Stimulated activated CD8-positive, alpha-beta memory T cell treated with anti-CD3 and anti-CD28 coated beads, Interleukin-7, amount 100 ng/mL, for 4 hours (primary cell): ENCODE measurements at regions not wholly inside any gene's neighbourhood (a gene's known extent, or its start where the extent isn't known, plus 50 kb on each side); places are given as distances from the start of the nearest gene placed in this dataset.
"Not testable (repeated sequence)": the region's sequence is repeated elsewhere in the genome, so short reads cannot be mapped to it uniquely, and the experiment has no call there.

Experiments used
- DNase-seq, 2 donors: peaks; one replicate each; pipeline ENCODE4 v3.0.0-alpha.2; 2020; ENCODE audit warnings: low read depth in 2 of 2

- no peak for DNase-seq
Observed at GRCh38 chr6:150683320-150683719, 83.6 kb downstream of the PLEKHG1 start.

GRCh38 chr6:150684161-150684560 lies 84.5 kb downstream of the PLEKHG1 start:
- DNase-seq = no peak

- no peak for DNase-seq
Observed at GRCh38 chr6:150684714-150685459, 85.2 kb downstream of the PLEKHG1 start.

GRCh38 chr6:150685860-150686259 lies 86.2 kb downstream of the PLEKHG1 start:
- DNase-seq = peak in 1 of 2 donors; percentile 14

GRCh38 chr6:150686566-150686965 lies 86.9 kb downstream of the PLEKHG1 start:
- DNase-seq = no peak

- DNase-seq = no peak
Observed at GRCh38 chr6:150687508-150687907, 87.8 kb downstream of the PLEKHG1 start.

- DNase-seq = no peak
Observed at GRCh38 chr6:150689900-150690590, 90.4 kb downstream of the PLEKHG1 start.

GRCh38 chr6:150690681-150691080 lies 91.0 kb downstream of the PLEKHG1 start:
- no peak for DNase-seq

GRCh38 chr6:150691463-150691862 lies 91.8 kb downstream of the PLEKHG1 start:
- no peak for DNase-seq

GRCh38 chr6:150692604-150693003 lies 92.9 kb downstream of the PLEKHG1 start:
- DNase-seq = no peak

- DNase-seq = no peak
Observed at GRCh38 chr6:150694889-150695288, 95.2 kb downstream of the PLEKHG1 start.

- DNase-seq = no peak
Observed at GRCh38 chr6:150695652-150696051, 96.0 kb downstream of the PLEKHG1 start.

GRCh38 chr6:150696190-150696589 lies 96.5 kb downstream of the PLEKHG1 start:
- DNase-seq = no peak

GRCh38 chr6:150696918-150697317 lies 97.2 kb downstream of the PLEKHG1 start:
- not testable (repeated sequence) for DNase-seq

- no peak for DNase-seq
Observed at GRCh38 chr6:150697515-150697914, 97.8 kb downstream of the PLEKHG1 start.

GRCh38 chr6:150698391-150698790 lies 98.7 kb downstream of the PLEKHG1 start:
- DNase-seq = no peak

- no peak for DNase-seq
Observed at GRCh38 chr6:150702675-150703074, 103.0 kb downstream of the PLEKHG1 start.

- no peak for DNase-seq
Observed at GRCh38 chr6:150704447-150705192, 104.9 kb downstream of the PLEKHG1 start.

- no peak for DNase-seq
Observed at GRCh38 chr6:150705392-150705791, 105.7 kb downstream of the PLEKHG1 start.

GRCh38 chr6:150710236-150710635 lies 110.6 kb downstream of the PLEKHG1 start:
- DNase-seq = no peak

- no peak for DNase-seq
Observed at GRCh38 chr6:150711061-150711460, 111.4 kb downstream of the PLEKHG1 start.
